GM21529 (cell line): ENCODE measurements at regions not wholly inside any gene's neighbourhood (a gene's known extent, or its start where the extent isn't known, plus 50 kb on each side); places are given as distances from the start of the nearest gene placed in this dataset.

ENCODE experiments used
- ATAC-seq: cut with Tn5 transposase; IDR thresholded peaks from one replicate; pipeline ENCODE4 v1.9.1; 2021; ENCODE audit not compliant: unreplicated experiment

DNA sequence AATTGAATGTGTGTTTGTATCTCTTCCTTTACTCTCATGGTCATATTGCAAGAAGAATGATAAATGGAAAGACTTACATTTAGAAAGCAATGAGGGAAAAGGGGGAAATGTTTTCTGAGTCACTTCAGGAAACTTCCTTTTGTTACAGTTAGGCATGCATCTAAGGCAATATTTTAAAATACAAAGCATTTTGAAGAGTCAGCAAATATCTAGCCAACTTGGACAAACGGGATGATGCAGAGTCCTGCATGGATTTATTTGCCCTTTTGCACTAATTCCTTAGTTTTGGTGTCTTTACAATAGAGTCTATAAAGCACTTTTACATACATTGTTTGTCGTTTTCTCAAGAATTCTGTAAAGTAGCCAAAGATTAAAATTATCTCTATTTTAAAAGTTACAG lies 286.2 kb upstream of the UBE2E2 start:
- no peak for ATAC-seq

DNA sequence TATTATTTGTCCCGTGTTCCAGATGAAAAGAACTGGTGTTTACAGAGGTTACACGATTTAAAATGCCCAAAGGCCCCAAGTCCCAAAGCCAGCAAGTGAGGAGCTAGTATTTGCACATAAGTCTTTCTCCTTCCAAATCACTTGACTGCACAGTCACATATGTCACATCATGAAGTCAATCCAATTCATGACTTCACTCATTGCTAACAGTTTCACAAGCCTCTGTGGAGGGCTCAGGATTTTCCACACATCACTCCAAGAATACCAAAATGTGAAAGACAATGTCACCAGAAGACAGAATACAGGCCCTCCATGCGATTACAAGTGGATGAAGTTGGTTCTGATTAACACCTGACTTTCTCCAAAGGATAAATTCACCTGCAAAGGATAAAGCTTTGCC lies 283.1 kb upstream of the UBE2E2 start:
- no peak for ATAC-seq

DNA sequence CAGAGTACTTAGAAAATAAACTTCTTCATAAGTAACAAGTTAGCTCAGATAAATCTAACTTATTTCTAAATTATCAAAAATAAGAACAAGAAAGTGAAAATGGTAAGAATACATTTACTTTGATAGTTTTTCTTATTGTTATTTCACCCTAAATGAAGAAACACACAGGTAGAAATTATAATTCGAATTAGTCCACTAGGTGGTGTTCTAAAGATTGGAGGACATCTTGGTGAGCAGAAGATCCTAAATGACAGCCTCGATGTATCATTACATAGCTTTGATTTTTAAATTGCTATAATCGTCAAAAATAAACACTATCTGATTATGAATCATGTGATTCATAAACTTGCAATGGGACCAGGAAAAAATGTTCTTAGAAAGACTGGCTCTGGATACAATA lies 280.8 kb upstream of the UBE2E2 start:
- ATAC-seq = peak; percentile 83

DNA sequence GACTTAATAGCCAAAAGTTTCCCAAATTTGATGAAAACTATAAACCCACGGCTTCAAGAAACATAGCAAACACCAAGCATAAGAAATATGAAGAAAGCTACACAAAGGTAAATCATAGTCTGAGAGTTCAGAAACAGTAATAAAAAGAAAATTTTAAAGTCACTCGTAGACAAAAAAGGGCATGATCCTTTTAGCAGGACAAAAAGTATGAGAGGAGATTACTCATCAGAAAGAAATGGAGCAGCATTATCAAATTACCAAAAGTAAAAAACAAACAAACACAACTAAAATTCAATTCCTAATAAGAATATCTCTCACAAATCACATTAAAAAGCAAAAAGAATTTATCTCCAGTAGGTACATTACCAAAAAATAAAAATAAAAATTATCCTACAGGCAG lies 279.4 kb upstream of the UBE2E2 start:
- no peak for ATAC-seq

DNA sequence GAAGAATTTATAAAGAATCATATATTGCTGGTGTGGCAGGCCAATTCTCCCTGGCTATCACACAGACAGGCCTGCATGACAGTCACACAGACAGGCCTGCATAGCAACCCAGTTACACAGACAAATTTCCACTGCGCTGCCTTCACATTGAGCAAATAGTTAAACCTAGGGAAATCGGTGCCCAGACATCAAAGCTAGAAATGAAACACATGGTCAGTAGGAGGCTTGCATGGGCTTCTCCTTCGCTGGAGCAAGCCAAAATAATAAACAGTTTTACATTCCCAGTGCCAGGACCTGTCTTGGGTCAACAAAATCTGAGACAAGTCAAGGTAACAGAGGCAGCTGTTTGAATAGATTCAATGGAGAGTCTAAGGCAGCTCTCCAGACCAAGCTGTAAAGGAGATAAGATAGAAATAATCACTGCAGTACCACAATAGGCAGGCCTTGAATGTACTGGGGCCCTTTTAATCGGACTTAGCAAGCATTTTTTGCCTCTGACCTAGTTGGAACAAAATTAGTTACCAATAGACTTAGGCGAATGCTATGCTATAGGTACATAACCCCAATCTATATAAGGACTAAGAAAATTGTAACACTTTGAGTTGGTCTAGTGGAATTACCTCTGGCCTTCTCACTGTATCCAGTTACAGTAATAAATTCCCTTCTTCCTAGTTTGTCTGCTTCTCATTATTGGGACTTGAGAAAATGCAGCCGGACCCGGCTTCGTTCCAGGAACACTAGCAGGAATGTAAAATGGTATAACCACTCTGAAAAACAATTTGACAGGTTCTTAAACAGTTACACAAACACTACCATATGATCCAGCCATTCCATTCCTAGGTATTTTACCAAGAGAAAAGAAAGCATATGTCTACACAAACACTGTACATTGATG lies 274.7 kb upstream of the UBE2E2 start:
- no peak for ATAC-seq

- ATAC-seq = no peak
Measured at GRCh38 chr3:22933051-22933840, 269.9 kb upstream of the UBE2E2 start.

- ATAC-seq = no peak
Measured at GRCh38 chr3:22933841-22934116, 269.3 kb upstream of the UBE2E2 start.

DNA sequence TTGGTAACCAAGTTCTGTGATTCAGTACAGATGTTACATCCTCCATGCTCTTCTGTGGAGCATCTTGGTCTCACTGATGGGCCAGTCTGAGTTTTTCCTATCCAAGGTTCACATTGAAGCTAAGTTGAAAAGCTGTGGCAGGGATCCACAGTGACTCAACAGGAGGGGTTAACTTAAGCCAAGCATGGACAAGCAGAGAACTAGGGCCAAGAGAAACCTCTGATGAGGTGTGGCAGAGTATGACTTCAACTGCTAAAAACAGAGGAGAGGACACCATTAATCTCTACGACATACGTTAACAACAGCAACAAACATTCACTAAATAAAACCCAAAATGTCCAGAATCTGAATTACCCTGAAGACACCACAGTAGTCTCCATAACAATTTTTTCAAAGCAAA lies 268.1 kb upstream of the UBE2E2 start:
- no peak for ATAC-seq

DNA sequence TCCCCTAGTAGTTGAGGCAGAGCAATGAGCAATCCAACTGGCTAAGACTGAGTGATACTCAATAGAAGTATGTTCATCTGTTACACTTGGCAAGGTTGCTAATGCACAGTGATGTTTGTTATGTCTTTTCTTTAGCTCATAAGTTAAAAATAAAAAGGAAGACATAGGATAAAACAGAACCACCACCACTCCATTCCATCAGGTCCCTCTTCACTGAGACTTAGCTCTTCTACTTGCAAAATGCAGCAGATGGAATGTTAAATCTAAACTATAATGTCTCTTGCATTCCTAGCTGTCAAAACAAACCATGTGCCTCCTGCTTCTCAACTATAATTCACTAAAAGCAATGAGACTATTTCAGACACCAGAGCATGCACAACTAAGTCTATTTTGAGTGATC lies 265.6 kb upstream of the UBE2E2 start:
- no peak for ATAC-seq

- no peak for ATAC-seq
Measured at GRCh38 chr3:22938739-22939138, 264.4 kb upstream of the UBE2E2 start.

GRCh38 chr3:22939349-22939748 lies 263.8 kb upstream of the UBE2E2 start:
- no peak for ATAC-seq

DNA sequence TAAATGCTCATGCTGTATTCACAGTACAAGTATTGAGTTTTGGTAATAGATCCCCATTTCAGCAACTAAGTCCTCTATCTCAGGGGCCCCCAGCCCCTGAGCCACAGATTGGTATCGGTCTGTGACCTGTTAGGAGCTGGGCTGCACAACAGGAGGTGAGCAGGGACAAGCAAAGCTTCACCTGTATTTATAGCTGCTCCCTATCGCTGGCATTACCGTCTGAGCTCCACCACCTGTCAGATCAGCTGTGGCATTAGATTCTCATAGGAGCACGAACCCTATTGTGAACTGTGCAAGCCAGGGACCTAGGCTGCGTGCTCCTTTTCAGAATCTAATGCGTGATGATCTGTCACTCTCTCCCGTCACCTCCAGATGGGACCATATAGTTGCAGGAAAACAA lies 262.8 kb upstream of the UBE2E2 start:
- ATAC-seq = no peak

GRCh38 chr3:22942981-22943380 lies 260.1 kb upstream of the UBE2E2 start:
- ATAC-seq = no peak

- no peak for ATAC-seq
Measured at GRCh38 chr3:22947851-22948250, 255.3 kb upstream of the UBE2E2 start.

- no peak for ATAC-seq
Measured at GRCh38 chr3:22951910-22952309, 251.2 kb upstream of the UBE2E2 start.

GRCh38 chr3:22952860-22953259 lies 250.3 kb upstream of the UBE2E2 start:
- no peak for ATAC-seq

GRCh38 chr3:22959593-22959992 lies 243.5 kb upstream of the UBE2E2 start:
- ATAC-seq = peak; percentile 98

DNA sequence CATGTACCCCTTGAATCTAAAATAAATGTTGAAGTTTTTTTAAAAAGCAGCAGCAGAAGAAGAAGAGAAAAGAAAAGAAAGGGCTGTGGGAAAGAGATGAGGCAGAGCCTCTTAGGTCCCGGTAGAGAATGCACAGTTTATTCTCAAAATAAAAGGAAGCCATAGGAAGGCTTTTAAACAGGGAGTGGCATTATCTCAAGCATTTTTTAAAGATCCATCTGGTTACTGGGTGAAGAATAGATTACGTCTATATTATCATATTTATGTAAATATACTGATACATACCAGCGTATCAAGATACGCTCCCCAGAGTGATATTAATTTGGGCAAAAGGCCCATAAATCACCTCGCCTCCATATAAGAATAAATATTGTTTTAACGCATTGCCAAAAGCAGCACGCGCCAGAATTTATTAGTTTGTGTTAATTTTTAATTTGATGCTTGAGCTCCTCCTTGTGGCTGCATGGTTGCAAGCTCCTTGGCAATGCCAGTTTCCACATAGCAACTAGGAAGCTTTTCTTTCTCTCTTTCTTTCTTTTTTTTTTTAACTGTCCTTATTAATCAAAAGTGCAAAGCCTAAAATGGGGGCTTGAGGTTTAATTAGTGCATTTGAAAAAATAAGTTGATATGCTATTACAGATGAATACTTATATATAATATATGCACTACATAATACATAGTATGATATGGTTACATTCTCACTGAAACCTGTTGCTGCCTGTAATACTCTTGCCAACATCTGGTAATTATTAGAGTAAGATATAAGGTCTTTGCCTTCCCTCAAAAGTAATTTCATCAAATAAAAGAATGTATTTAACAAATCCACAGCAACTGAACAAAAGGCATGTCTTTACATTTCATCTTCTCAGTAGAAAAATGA lies 242.8 kb upstream of the UBE2E2 start:
- peak; percentile 30 for ATAC-seq

DNA sequence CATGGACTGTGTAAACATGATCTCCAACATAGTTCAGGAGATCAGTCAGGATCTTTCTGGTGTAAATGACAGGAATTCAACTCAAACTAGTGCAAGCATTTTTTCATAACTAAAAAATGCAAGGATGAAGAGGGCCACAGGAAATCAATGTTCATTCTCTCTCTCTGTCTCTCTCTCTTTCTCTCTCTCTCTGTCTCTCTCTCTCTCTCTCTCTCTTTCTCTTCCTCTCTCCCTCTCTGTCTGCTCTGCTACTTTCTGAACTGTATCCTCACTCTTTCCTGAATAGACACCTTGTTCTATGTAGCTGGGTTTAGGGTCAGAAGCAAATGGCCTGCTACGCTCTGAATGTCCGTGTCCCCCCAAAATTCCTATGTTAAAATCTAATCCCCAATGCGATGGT lies 240.9 kb upstream of the UBE2E2 start:
- ATAC-seq = no peak

- ATAC-seq = no peak
Measured at GRCh38 chr3:22966349-22966748, 236.8 kb upstream of the UBE2E2 start.

- no peak for ATAC-seq
Measured at GRCh38 chr3:22969276-22969675, 233.9 kb upstream of the UBE2E2 start.

DNA sequence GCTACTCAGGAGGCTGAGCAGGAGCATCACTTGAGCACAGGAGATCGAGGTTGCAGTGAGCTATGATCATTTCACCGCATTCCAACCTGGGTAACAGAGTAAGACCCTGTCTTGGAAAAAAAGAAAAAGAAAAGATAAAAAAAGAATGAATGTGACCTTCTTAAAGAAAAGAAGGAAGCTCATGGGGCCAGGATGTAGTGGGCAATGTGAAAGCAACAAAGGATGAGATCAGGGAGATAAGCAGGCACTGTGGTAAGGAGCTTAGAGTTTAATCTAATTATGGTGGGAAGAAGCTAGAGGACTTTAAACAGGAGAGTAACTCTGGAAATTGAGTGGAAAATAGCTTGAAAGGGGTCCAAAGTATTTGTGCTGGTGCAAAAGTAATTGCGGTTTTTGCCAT lies 231.6 kb upstream of the UBE2E2 start:
- ATAC-seq = no peak
